T1000 (cell line): ENCODE measurements at regions not wholly inside any gene's neighbourhood (a gene's known extent, or its start where the extent isn't known, plus 50 kb on each side); places are given as distances from the start of the nearest gene placed in this dataset.

Experiments
- DNase-seq: peaks from one replicate; lab custom pipeline; 2025; ENCODE audit warnings: mixed read lengths; lab: John Stamatoyannopoulos, UW

- DNase-seq: no peak
Observed at GRCh38 chr11:95485115-95485900, 254.3 kb upstream of the SESN3 start.

DNA sequence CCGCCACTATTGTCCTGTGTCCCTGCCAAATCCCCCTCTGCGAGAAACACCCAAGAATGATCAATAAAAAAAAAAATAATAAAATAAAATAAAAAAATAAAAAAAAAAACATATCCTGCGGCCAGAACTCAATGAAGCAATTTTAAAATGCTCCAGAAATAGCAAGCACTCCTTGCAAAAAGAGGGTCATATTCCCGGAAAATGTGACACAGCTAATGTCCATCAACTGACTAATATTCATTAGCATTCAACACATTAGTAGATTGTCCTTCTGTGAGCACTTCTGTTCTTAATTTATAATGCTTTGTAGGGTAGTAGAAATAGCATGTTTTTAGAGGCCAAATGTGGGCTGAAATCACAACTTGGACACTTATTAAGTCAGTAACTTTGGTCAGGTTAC is 252.3 kb upstream of the SESN3 start:
- no peak for DNase-seq

GRCh38 chr11:95478003-95478402 is 247.0 kb upstream of the SESN3 start:
- DNase-seq: no peak

GRCh38 chr11:95469258-95469657 is 238.3 kb upstream of the SESN3 start:
- DNase-seq: no peak

DNA sequence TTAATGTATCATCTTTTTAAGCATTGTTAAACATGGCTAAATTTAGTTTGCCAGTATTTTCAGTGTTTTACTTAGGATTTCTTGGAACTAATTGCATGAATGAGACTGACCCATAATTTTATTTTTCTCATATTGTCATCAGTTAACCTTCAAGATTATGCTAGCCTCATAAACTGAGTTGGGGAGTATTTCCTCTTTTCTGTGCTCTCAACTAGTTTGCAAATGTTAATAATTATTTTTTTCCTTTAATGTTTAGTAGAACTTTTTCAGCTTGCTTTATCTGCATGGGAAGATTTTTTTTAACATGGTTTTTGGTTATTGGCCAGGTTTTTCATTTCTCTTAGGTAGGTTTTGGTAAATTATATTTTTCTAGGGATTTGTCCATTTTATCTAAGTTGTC is 235.4 kb upstream of the SESN3 start:
- no peak for DNase-seq

- no peak for DNase-seq
Observed at GRCh38 chr11:95465887-95466286, 234.9 kb upstream of the SESN3 start.

GRCh38 chr11:95461858-95462257 is 230.9 kb upstream of the SESN3 start:
- DNase-seq: no peak

DNA sequence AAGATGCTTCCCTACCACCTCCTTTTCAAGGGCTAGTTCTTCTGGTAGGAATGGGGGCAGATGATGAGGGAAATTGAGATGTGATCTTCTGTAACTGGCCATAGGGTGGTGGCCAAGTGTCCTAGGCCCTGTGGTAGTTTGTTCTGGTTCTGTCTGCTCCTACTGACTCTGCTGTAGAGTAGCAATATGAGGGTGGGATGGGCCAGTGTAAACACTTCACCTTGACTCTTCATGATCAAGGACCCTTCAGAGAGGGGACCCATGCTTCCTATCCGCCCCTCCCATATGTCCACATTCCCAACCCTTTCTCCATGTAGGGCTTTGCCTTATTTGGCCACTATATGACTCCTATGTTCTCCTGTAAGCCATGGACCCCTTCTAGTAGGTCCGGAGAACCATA is 230.3 kb upstream of the SESN3 start:
- no peak for DNase-seq

GRCh38 chr11:95459291-95460042 is 228.5 kb upstream of the SESN3 start:
- no peak for DNase-seq

DNA sequence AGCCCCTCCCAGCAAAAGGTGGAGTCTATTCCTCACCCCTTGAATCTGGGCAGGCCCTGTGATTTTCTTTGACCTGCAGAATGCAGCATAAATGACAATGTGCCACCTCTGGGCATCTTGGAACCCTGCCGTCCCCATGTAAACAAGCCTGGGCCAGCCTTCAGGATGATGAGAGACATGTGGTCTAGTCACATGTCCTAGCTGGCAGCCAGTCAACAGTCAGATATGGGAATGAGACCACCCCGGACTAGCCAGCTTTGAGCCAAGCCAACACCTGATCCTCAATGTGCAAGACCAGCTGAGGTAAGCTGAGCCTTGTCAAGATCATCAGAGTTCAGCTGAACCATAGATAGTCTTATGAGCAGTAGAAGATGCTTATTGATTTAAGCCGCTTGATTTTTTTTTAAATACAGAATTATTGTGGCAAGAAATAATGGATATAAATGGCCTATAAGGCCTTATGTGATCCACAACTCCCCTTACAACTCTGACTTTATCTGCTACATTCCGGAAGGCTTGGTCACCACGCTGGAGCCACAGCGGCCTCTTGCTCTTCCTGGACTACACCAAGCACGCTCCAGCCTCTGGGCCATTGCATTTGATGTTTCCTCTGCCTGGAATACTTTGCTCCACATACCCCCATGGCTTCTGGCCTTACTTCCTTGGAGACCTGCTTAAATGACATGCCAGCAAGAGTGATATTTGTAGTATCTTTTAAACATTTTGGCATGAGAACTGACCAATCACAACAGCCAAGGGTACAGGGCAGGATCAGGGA is 225.9 kb upstream of the SESN3 start:
- no peak for DNase-seq

GRCh38 chr11:95455228-95455970 is 224.4 kb upstream of the SESN3 start:
- DNase-seq: no peak

GRCh38 chr11:95453616-95454171 is 222.7 kb upstream of the SESN3 start:
- DNase-seq: no peak

DNA sequence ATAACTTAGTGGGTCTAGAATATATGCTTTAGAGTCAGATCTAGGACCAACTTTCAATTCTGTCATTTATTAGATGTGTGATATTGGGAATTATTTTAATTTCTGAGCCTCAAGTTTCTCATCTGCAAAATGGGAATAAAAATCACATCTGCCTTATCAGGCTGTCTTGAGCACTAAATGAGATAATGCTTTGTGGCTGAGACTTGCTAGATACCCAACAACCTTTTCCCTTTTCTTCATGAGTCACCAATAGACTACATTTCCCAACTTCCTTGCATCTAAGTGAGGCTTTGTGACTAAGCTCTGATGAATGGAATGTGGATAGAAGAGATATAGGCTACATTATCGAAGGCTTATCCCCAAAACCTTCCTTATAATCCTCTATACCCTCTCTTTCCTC is 220.7 kb upstream of the SESN3 start:
- no peak for DNase-seq

DNA sequence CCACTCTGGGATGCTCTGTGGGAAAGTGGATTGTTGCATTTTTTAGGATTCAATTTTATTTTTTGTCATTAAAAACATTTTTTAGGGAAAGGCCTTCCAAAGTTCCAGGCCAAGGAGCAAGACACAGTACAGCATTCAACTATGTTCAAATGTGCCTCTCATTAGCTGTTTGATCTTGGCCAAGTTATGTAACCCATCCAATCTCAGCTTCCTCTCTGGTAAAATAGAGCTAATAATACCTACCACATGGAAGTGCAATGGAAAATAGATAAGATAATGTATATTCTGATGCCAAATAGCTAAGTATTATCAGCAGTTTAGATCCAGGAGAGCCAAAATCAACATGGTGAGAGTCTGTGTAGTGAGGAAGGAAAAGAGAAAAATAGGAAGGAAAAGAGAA is 220.3 kb upstream of the SESN3 start:
- no peak for DNase-seq

DNA sequence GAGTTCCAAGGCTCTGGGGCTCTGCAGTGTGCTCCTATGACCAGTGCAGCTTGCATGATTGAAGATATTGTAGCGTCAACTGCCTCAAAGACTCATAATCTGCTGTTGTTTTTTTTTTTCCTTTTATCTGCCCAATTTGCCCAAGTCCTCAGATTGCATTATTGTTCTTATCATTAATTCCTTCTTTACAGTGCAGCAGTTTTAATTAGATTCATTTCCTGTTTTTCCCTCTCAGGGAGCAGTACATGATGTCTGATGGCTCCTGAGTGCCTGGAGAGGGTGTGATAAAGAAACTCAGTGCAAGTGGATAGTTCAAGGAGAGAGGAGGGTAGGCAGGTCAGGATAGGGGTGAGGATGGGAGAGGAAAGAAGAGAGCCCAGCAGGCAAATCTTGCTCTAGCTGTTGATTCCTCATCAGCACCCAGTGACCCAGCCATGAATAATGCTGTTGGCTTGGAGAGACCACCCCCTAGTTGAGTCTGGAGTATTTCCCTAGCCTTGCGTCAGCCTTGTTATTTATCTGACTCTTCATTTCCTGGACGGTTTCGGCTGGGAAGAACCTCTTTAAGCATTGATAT is 219.6 kb upstream of the SESN3 start:
- no peak for DNase-seq

GRCh38 chr11:95445746-95446333 is 214.8 kb upstream of the SESN3 start:
- no peak for DNase-seq

- no peak for DNase-seq
Observed at GRCh38 chr11:95444309-95445241, 213.6 kb upstream of the SESN3 start.

GRCh38 chr11:95443386-95443785 is 212.4 kb upstream of the SESN3 start:
- DNase-seq: no peak

DNA sequence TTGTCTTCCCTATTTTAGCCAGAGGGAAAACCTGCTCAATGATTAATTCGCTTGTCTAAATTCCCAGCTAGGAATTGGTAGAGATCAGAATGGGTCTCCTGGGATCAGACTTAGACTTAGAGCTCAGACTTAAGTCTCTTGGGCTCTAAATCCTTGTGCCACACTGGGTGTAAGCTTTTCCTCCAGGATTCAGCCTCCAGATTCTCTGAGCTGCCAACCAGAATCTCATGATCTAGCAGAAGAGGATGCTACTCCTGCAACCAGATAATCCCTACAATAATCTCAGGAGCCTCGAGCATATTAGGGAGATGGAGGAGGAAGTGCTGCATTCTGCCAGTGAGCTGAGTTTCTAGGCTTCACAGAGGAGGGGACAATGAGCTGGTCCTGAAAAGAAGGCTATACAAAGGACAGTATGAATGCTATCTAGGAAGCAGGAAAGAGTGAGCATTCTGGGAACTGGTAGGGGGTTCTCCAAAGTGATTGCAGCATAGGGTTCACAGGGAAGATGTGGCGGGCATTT is 211.6 kb upstream of the SESN3 start:
- DNase-seq: no peak
